GM12873 (cell line): ENCODE measurements at regions not wholly inside any gene's neighbourhood (a gene's known extent, or its start where the extent isn't known, plus 50 kb on each side); places are given as distances from the start of the nearest gene placed in this dataset.

Source experiments
- TF ChIP-seq, protein P1 (sequence below): IDR thresholded peaks from 2 replicates; pipeline ENCODE4 v1.5.1; 2012; ENCODE audit warnings: low read depth, mild to moderate bottlenecking, moderate library complexity, low read length, control low read depth; ENCODE audit not compliant: insufficient read depth; ENCODE audit errors: missing control alignments

DNA sequence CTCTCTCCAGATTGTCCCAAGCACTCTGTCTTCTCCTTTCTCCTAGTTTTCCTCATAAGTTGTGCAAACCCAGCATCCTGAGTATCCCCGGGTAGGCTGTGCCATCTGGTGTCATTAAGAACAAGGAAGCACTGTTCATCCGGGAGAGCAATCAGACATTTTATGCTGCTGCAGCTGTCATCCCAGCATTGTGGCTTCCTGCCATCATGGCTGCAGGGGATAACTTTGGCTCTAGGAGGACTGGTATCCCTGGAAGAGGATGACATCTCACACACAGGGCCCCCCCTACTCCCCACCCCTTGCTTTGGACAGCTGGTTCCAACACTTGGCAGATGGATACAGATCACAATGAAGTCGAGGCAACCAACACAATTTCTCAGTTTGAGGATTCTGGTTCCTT, 1195.1 kb upstream of the MAP3K7 start:
- TF ChIP-seq, protein P1, sequence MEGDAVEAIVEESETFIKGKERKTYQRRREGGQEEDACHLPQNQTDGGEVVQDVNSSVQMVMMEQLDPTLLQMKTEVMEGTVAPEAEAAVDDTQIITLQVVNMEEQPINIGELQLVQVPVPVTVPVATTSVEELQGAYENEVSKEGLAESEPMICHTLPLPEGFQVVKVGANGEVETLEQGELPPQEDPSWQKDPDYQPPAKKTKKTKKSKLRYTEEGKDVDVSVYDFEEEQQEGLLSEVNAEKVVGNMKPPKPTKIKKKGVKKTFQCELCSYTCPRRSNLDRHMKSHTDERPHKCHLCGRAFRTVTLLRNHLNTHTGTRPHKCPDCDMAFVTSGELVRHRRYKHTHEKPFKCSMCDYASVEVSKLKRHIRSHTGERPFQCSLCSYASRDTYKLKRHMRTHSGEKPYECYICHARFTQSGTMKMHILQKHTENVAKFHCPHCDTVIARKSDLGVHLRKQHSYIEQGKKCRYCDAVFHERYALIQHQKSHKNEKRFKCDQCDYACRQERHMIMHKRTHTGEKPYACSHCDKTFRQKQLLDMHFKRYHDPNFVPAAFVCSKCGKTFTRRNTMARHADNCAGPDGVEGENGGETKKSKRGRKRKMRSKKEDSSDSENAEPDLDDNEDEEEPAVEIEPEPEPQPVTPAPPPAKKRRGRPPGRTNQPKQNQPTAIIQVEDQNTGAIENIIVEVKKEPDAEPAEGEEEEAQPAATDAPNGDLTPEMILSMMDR = no peak

DNA sequence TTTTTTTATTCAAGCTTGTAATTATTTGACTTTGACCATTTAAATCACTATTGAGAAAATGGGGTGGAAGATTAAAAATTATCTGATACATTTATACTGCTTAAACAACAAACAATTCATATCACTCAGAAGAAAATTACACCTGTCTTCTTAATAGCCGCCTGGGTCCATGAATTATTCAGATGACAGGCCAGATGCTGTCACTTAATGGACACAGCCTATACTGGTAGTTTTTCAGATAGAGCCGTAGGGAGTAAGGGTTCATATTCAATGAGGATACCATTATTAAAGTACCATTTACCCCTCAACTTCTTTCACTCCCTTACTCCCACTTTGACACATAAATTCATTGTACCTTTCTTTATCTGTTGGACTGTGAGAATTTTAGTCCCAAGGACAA, 1193.4 kb upstream of the MAP3K7 start:
- TF ChIP-seq, protein P1 = no peak

DNA sequence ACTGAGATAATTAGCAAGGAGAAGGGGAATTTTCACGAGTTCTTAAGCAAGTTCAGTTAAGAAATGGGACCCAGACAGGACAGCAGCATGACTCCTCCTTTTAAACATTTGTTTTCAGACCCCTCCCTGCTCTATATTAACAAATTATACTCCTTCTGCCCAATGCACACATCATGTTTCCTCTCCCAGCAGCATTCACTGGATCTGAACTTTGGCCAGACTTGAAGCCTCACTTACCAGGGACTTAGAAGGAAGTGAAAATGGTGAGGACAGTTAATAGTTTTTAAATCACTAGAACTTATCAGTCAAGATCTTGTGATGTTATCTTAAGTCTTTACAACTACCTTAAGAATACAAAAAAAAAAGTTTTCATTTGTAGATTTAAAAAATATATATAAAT, 1174.7 kb upstream of the MAP3K7 start:
- TF ChIP-seq, protein P1 = no peak

DNA sequence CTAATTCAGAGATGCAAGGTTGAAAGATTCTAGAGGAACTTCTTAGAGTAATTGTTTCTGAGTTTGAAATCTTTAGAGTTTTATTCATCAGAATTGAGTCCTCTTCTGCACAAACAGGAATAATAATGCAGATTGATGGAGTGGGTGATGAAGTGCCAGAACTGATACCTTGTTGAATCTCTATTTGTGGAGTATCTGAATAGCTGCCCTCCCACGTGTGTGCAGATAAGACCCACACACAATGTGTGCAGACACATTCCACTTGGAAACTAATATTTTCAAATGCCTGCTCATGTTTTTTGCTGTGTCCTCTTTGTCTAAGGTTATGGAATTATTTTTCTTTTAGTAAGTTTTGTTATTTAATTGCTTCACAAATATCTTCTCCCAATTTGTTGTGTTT, 1167.8 kb upstream of the MAP3K7 start:
- TF ChIP-seq, protein P1 = no peak

DNA sequence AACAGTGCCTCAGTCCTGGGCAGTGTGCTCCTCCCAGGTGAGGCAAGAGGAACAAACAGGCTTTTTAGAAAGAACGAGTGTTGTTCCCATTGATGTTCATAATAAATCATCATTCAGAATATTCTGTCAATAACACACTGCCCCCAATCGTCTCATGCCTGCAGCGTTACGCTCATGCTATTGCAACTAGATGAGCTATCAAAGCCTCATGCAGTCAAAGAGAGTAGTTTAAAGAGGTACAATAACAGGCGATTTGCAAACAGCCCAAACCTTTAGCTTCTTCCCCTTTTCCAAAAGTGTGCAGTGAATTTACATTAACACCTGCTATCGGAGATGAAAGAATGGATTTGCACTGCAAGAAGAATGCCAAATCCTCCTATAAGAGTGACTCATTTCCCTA, 1164.7 kb upstream of the MAP3K7 start:
- TF ChIP-seq, protein P1 = no peak

DNA sequence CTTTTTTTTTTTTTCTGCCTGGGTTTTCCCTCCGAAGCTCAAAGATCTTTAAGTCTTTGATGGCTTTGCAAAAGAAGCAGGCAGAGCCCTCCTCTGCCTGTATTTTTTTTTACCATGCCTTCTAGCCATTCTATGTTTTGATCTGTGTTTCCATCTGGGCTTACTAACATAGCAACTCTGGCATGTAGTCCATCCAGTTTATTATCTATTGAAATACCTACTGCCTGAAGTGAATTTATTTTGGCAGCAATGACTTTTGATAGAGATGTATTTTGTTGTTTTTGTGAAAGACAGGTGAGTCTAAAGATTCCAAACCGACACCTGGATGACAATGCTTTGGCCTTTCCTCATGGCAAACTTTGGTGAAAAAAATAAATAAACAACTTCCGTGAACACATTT, 1157.7 kb upstream of the MAP3K7 start:
- TF ChIP-seq, protein P1 = no peak

DNA sequence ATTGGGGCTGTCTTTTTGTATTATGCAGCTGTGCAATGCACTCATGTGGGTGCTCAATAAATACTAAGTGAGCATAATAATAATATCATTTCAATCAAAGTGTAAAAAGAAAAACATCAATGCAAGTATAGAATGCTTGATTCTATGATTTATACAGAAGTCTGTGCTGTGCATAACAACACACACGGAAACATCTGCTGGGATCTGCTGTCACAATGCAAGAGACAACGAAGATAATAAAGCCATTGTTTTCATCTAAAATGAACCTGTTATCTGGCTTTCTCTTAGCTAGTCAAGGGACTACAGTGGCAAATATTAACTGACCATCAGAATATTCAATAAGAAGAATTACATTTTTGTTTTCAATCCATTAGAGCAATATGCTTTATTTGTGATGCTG, 1156.9 kb upstream of the MAP3K7 start:
- TF ChIP-seq, protein P1 = no peak
